ENCODE measurements at regions not wholly inside any gene's neighbourhood (a gene's known extent, or its start where the extent isn't known, plus 50 kb on each side); places are given as distances from the start of the nearest gene placed in this dataset.

DNA sequence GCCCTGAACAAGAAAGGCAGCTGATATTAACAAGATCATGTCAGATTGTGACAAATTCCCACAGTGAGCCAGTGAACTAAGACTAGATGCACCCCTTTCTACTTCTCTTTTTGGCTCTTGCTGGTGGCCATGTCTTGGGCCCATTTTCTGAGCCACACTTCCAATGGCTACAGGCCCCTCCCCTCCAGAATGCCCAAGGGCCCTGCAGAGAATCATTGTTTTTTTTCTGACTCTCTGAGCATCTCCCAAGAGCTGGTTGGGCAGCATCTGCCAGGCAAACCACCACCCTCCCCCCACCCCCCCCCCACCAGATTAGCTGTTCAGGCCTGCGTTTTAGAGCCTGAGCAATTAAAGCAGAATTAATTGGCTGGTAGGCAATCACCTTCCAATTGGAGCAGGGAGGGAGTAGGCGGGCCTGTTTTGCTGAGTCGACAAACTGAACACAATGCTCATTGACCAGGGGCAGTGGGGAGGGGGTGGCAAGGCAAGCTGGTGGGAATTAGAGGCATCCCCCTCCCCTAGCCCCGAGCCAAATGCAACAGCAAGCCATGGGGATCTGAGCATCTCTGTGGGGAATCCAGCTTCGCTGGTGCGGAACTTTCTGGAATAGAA lies 541.4 kb downstream of the MN1 start:
- TF ChIP-seq GATA3 (IDR thresholded peaks at IDR 0.05; ENCODE audit: low read depth, low read length): no peak
- TF ChIP-seq GATA2 (IDR thresholded peaks at IDR 0.05; ENCODE audit: low read depth, low read length): no peak
